ENCODE measurements at regions not wholly inside any gene's neighbourhood (a gene's known extent, or its start where the extent isn't known, plus 50 kb on each side); places are given as distances from the start of the nearest gene placed in this dataset.
"Not testable (repeated sequence)": the region's sequence is repeated elsewhere in the genome, so short reads cannot be mapped to it uniquely, and the experiment has no call there.

- TF ChIP-seq, protein P1, sequence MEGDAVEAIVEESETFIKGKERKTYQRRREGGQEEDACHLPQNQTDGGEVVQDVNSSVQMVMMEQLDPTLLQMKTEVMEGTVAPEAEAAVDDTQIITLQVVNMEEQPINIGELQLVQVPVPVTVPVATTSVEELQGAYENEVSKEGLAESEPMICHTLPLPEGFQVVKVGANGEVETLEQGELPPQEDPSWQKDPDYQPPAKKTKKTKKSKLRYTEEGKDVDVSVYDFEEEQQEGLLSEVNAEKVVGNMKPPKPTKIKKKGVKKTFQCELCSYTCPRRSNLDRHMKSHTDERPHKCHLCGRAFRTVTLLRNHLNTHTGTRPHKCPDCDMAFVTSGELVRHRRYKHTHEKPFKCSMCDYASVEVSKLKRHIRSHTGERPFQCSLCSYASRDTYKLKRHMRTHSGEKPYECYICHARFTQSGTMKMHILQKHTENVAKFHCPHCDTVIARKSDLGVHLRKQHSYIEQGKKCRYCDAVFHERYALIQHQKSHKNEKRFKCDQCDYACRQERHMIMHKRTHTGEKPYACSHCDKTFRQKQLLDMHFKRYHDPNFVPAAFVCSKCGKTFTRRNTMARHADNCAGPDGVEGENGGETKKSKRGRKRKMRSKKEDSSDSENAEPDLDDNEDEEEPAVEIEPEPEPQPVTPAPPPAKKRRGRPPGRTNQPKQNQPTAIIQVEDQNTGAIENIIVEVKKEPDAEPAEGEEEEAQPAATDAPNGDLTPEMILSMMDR (IDR thresholded peaks at IDR 0.05; ENCODE audit: poor library complexity, severe bottlenecking) = no peak
- Histone ChIP-seq H3K4me3 (ENCODE audit: severe bottlenecking) (no peak overlapping the region), H3K27me3 (ENCODE audit: insufficient read depth, poor library complexity, severe bottlenecking) (no peaks in the 10 kb centered on the region), H3K36me3 (ENCODE audit: low read depth) (no peaks in the 10 kb centered on the region), H3K27ac (ENCODE audit: poor library complexity, severe bottlenecking) (no peak overlapping the region), H3K9me3 (ENCODE audit: severe bottlenecking) (no peaks in the 10 kb centered on the region), H3K4me1 (ENCODE audit: insufficient read depth, poor library complexity, severe bottlenecking) (no peaks in the 10 kb centered on the region)
- DNase-seq (ENCODE audit: low spot score) (no peak), ATAC-seq (ENCODE audit: low read depth) (no peak)
Observed at GRCh38 chr22:48061726-48062125, 1299.3 kb downstream of the TBC1D22A start.

GRCh38 chr22:48060266-48060665 lies 1297.8 kb downstream of the TBC1D22A start:
- no peak overlapping the region for H3K27ac ChIP-seq (ENCODE audit: poor library complexity, severe bottlenecking)
- H3K4me3 ChIP-seq (ENCODE audit: severe bottlenecking) = no peak overlapping the region
- no peak for ATAC-seq (ENCODE audit: low read depth)
- no peak for DNase-seq (ENCODE audit: low spot score)
- TF ChIP-seq, protein P1 (IDR thresholded peaks at IDR 0.05; ENCODE audit: poor library complexity, severe bottlenecking) = no peak
- no peaks in the 10 kb centered on the region for H3K36me3 ChIP-seq (ENCODE audit: low read depth)
- H3K27me3 ChIP-seq (ENCODE audit: insufficient read depth, poor library complexity, severe bottlenecking) = no peaks in the 10 kb centered on the region
- H3K9me3 ChIP-seq (ENCODE audit: severe bottlenecking) = no peaks in the 10 kb centered on the region
- H3K4me1 ChIP-seq (ENCODE audit: insufficient read depth, poor library complexity, severe bottlenecking) = no peaks in the 10 kb centered on the region

GRCh38 chr22:48059521-48059920 lies 1297.1 kb downstream of the TBC1D22A start:
- H3K4me1 ChIP-seq (ENCODE audit: insufficient read depth, poor library complexity, severe bottlenecking); H3K27ac ChIP-seq (ENCODE audit: poor library complexity, severe bottlenecking); H3K36me3 ChIP-seq (ENCODE audit: low read depth); H3K27me3 ChIP-seq (ENCODE audit: insufficient read depth, poor library complexity, severe bottlenecking); H3K4me3 ChIP-seq (ENCODE audit: severe bottlenecking); H3K9me3 ChIP-seq (ENCODE audit: severe bottlenecking); ATAC-seq (ENCODE audit: low read depth); DNase-seq (ENCODE audit: low spot score): not testable (repeated sequence)

GRCh38 chr22:48057116-48057835 lies 1294.8 kb downstream of the TBC1D22A start:
- no peaks in the 10 kb centered on the region for H3K36me3 ChIP-seq (ENCODE audit: low read depth)
- H3K27ac ChIP-seq (ENCODE audit: poor library complexity, severe bottlenecking) = no peak overlapping the region
- no peaks in the 10 kb centered on the region for H3K4me1 ChIP-seq (ENCODE audit: insufficient read depth, poor library complexity, severe bottlenecking)
- DNase-seq (ENCODE audit: low spot score) = no peak
- H3K27me3 ChIP-seq (ENCODE audit: insufficient read depth, poor library complexity, severe bottlenecking) = no peaks in the 10 kb centered on the region
- TF ChIP-seq, protein P1 (IDR thresholded peaks at IDR 0.05; ENCODE audit: poor library complexity, severe bottlenecking) = no peak
- no peaks in the 10 kb centered on the region for H3K9me3 ChIP-seq (ENCODE audit: severe bottlenecking)
- no peak overlapping the region for H3K4me3 ChIP-seq (ENCODE audit: severe bottlenecking)
- ATAC-seq (ENCODE audit: low read depth) = no peak

- TF ChIP-seq, protein P1 (IDR thresholded peaks at IDR 0.05; ENCODE audit: poor library complexity, severe bottlenecking) = no peak
- Histone ChIP-seq H3K27me3 (ENCODE audit: insufficient read depth, poor library complexity, severe bottlenecking) (no peaks in the 10 kb centered on the region), H3K9me3 (ENCODE audit: severe bottlenecking) (no peaks in the 10 kb centered on the region), H3K4me1 (ENCODE audit: insufficient read depth, poor library complexity, severe bottlenecking) (no peaks in the 10 kb centered on the region), H3K4me3 (ENCODE audit: severe bottlenecking) (no peak overlapping the region), H3K27ac (ENCODE audit: poor library complexity, severe bottlenecking) (no peak overlapping the region), H3K36me3 (ENCODE audit: low read depth) (no peaks in the 10 kb centered on the region)
- DNase-seq (ENCODE audit: low spot score) (no peak), ATAC-seq (ENCODE audit: low read depth) (no peak; the same call in 2 of the 3 replicates)
Observed at GRCh38 chr22:48055827-48056226, 1293.4 kb downstream of the TBC1D22A start.
